OCI-LY7 (cell line): ENCODE measurements at regions not wholly inside any gene's neighbourhood (a gene's known extent, or its start where the extent isn't known, plus 50 kb on each side); places are given as distances from the start of the nearest gene placed in this dataset.

Source experiments
- BruUV-seq: library from RNA; stranded (reverse); fragments of 400-500 nt; replicated peaks from 2 replicates; lab custom pipeline; 2021; lab: Mats Ljungman, UMichigan
- CTCF ChIA-PET: fragments of 300-600 bp; sonication (Branson Sonifier 250); formaldehyde crosslinking; loops from one replicate; lab custom pipeline; 2022; ENCODE audit warnings: antibody characterized with exemption; ENCODE audit not compliant: unreplicated experiment; lab: Charles Lee
- POLR2A ChIA-PET: fragments of 300-600 bp; sonication (Branson Sonifier 250); formaldehyde crosslinking; loops from one replicate; lab custom pipeline; 2022; ENCODE audit warnings: antibody characterized with exemption; lab: Charles Lee
- DNase-seq: peaks from one replicate; pipeline ENCODE4 v3.0.0-alpha.2; 2015; ENCODE audit warnings: low spot score
- H2AFZ ChIP-seq: fragments of 200-600 bp; sonication (generic), shearing (Covaris generic); 2 replicates; pipeline ENCODE4 v1.6.1; 2014; ENCODE audit warnings: mild to moderate bottlenecking, antibody characterized with exemption, low read length, moderate library complexity
- H3K27ac ChIP-seq: fragments of 200-600 bp; sonication (generic); 2 replicates; pipeline ENCODE4 v1.5.1; 2014; ENCODE audit warnings: mixed run types, low read depth, mild to moderate bottlenecking, moderate library complexity, low read length, inconsistent platforms; ENCODE audit not compliant: poor library complexity, severe bottlenecking
- H3K36me3 ChIP-seq: fragments of 200-600 bp; sonication (generic); 2 replicates; pipeline ENCODE4 v1.6.1; 2014; ENCODE audit warnings: mild to moderate bottlenecking, antibody characterized with exemption, low read length, moderate library complexity, mixed read lengths; ENCODE audit not compliant: insufficient read depth
- H3K4me1 ChIP-seq: fragments of 200-600 bp; sonication (generic); 2 replicates; pipeline ENCODE4 v1.5.1; 2014; ENCODE audit warnings: mild to moderate bottlenecking, low read length; ENCODE audit not compliant: insufficient read depth, poor library complexity, severe bottlenecking
- H3K4me2 ChIP-seq: fragments of 200-600 bp; sonication (generic); 2 replicates; pipeline ENCODE4 v1.6.1; 2014; ENCODE audit warnings: mild to moderate bottlenecking, low read length
- H3K4me3 ChIP-seq: fragments of 200-600 bp; sonication (generic); 2 replicates; pipeline ENCODE4 v1.5.1; 2014; ENCODE audit warnings: mild to moderate bottlenecking, low read depth, low read length; ENCODE audit not compliant: poor library complexity, severe bottlenecking
- H3K79me2 ChIP-seq: fragments of 200-600 bp; sonication (generic); 2 replicates; pipeline ENCODE4 v1.6.1; 2016; ENCODE audit warnings: low read depth, mild to moderate bottlenecking, low read length, moderate library complexity, mixed read lengths; ENCODE audit not compliant: insufficient read depth
- H3K9me2 ChIP-seq: fragments of 200-600 bp; sonication (generic); 2 replicates; pipeline ENCODE4 v1.6.1; 2016; ENCODE audit warnings: mild to moderate bottlenecking, low read length, mixed read lengths; ENCODE audit not compliant: insufficient read depth
- H3K9me3 ChIP-seq: fragments of 200-600 bp; sonication (generic); 2 replicates; pipeline ENCODE4 v1.6.1; 2014; ENCODE audit warnings: mild to moderate bottlenecking, mixed run types, low read length, mixed read lengths
- H4K20me1 ChIP-seq: fragments of 200-600 bp; sonication (generic); 2 replicates; pipeline ENCODE4 v1.6.1; 2014; ENCODE audit warnings: mild to moderate bottlenecking, antibody characterized with exemption, low read length, moderate library complexity, mixed read lengths; ENCODE audit not compliant: insufficient read depth
- EZH2phosphoT487 ChIP-seq: fragments of 200-600 bp; sonication (generic); IDR thresholded peaks from 2 replicates; pipeline ENCODE4 v1.6.1; 2018; ENCODE audit warnings: low read depth, borderline replicate concordance, mild to moderate bottlenecking, mixed run types, antibody characterized with exemption, low read length, moderate library complexity, mixed read lengths
- intact Hi-C: fragments of 100-400 bp; cut with micrococcal nuclease; formaldehyde crosslinking; loops from one replicate; pipeline ENCODE4 v1.10.0; 2022; ENCODE audit not compliant: unreplicated experiment
- TF ChIP-seq, protein P1 (sequence below): fragments of 200-600 bp; sonication (generic); conservative IDR thresholded peaks from 2 replicates; pipeline ENCODE4 v1.5.1; 2014; ENCODE audit warnings: mild to moderate bottlenecking, antibody characterized with exemption, low read length, moderate library complexity, mixed read lengths

DNA sequence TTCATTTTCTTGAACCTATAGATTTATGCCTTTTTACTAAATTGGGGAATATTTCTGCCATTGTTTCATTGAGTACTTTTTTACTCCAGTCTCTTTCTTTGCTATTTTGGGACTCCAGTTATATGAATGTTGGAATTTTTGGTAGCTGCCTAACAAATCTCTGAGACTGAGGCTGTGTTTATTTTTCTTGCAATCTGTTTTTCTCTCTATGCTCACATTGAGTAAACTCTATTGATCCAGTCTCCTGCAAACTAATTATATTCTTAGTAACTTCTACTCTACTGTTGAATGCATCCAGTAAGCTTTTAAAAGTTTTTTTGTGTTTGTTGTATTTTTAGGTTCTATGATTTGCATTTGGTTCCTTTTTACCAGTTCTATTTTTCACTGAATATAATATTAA lies 903.4 kb upstream of the GJE1 start:
- no TSS peak for BruUV-seq
- Histone ChIP-seq H3K4me2 (no peak overlapping the region), H3K27ac (no peak overlapping the region), H3K4me1 (no peaks in the 10 kb centered on the region), H2AFZ (no peak overlapping the region), H3K9me2 (no peaks in the 10 kb centered on the region), H3K4me3 (no peak overlapping the region), H3K9me3 (no peaks in the 10 kb centered on the region), H3K36me3 (no peaks in the 10 kb centered on the region), H3K79me2 (no peaks in the 10 kb centered on the region), H4K20me1 (no peaks in the 10 kb centered on the region)
- no peak for DNase-seq
- intact Hi-C loops: no loop called here
- TF ChIP-seq, protein P1, sequence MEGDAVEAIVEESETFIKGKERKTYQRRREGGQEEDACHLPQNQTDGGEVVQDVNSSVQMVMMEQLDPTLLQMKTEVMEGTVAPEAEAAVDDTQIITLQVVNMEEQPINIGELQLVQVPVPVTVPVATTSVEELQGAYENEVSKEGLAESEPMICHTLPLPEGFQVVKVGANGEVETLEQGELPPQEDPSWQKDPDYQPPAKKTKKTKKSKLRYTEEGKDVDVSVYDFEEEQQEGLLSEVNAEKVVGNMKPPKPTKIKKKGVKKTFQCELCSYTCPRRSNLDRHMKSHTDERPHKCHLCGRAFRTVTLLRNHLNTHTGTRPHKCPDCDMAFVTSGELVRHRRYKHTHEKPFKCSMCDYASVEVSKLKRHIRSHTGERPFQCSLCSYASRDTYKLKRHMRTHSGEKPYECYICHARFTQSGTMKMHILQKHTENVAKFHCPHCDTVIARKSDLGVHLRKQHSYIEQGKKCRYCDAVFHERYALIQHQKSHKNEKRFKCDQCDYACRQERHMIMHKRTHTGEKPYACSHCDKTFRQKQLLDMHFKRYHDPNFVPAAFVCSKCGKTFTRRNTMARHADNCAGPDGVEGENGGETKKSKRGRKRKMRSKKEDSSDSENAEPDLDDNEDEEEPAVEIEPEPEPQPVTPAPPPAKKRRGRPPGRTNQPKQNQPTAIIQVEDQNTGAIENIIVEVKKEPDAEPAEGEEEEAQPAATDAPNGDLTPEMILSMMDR: no peak
- no peak for TF ChIP-seq EZH2phosphoT487
- CTCF ChIA-PET: no interaction called here
- POLR2A ChIA-PET: interaction anchor here (0.9 kb wide), 1 partner anchor 10 kb away, joined by 4 read pairs; no protein-coding TSS in a partner anchor

DNA sequence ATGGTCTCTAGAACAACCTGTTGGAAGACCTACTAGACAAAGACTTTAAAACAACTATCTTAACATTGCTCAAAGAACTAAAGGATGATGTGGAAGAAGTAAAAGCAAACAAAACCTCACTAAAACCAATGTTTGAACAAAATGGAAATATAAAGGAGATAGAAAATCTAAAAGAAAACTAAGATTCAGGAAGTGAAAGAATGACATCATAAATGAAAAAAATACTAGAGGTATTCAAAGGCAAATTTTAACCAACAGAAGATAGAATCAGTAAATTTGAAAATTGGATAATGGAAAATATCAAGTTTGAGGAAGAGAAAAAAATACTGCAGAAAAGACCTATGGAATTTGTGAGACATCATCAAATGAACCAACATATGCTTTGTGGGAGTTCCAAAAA lies 914.1 kb upstream of the GJE1 start:
- Histone ChIP-seq H3K27ac (no peak overlapping the region), H3K4me2 (no peak overlapping the region; the same call in 1 of the 2 replicates), H3K9me2 (no peaks in the 10 kb centered on the region), H3K4me1 (peaks cover 10% of the 10 kb centered on the region), H3K4me3 (no peak overlapping the region), H3K36me3 (no peaks in the 10 kb centered on the region), H2AFZ (peak overlapping the region; percentile 44; the same call in 1 of the 2 replicates), H3K79me2 (no peaks in the 10 kb centered on the region), H3K9me3 (no peaks in the 10 kb centered on the region), H4K20me1 (no peaks in the 10 kb centered on the region)
- intact Hi-C loops: no loop called here
- BruUV-seq: no TSS peak
- CTCF ChIA-PET: no interaction called here
- no peak for DNase-seq
- TF ChIP-seq, protein P1: no peak
- no peak for TF ChIP-seq EZH2phosphoT487
- POLR2A ChIA-PET: no interaction called here

DNA sequence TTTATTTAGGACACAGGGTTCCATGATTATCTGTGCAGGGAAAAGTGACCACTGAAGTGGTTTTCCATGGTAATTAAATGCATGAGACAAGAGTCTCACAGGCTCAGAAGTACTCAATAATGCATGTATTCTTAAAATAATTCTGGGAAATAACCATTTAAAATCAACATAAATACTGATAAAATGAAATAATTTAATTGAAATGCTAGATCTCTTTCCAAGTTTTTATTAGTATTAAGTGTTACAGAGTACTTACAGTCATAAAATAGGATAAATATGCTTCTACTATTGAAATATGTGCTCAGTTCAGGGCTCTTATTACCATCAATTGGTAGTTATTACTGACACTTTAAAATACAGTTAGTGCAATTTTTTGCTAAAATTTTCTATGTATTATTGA lies 916.0 kb upstream of the GJE1 start:
- Histone ChIP-seq H4K20me1 (no peaks in the 10 kb centered on the region), H2AFZ (no peak overlapping the region), H3K36me3 (no peaks in the 10 kb centered on the region), H3K9me3 (no peaks in the 10 kb centered on the region), H3K4me1 (peaks cover 10% of the 10 kb centered on the region), H3K4me3 (no peak overlapping the region), H3K79me2 (no peaks in the 10 kb centered on the region), H3K9me2 (no peaks in the 10 kb centered on the region), H3K4me2 (no peak overlapping the region), H3K27ac (no peak overlapping the region)
- intact Hi-C loops: no loop called here
- CTCF ChIA-PET: no interaction called here
- no peak for TF ChIP-seq EZH2phosphoT487
- TF ChIP-seq, protein P1: no peak
- BruUV-seq: no TSS peak
- DNase-seq: no peak
- POLR2A ChIA-PET: interaction anchor here (0.6 kb wide), 1 partner anchor 10 kb away, joined by 3 read pairs; no protein-coding TSS in a partner anchor
